Tibial nerve (tissue), 4 donors: ENCODE measurements at regions not wholly inside any gene's neighbourhood (a gene's known extent, or its start where the extent isn't known, plus 50 kb on each side); places are given as distances from the start of the nearest gene placed in this dataset.

Experiments used
- DNase-seq, 2 donors: peaks; one replicate each; pipeline ENCODE4 v3.0.0-alpha.2; 2019; ENCODE audit warnings: low spot score in 2 of 2
- H3K27ac ChIP-seq, 4 donors: fragments of 200-600 bp; sonication (generic) in 3 of 4; one replicate each; pipeline ENCODE4 v1.5.1; 2017 to 2019; ENCODE audit warnings: mild to moderate bottlenecking in 1 of 4
- H3K27me3 ChIP-seq, 2 donors: fragments of 200-600 bp; sonication (generic) in 1 of 2; one replicate each; pipeline versions ENCODE4 v1.5.1 to v1.6.0; 2017 to 2019
- H3K36me3 ChIP-seq, 3 donors: fragments of 200-600 bp; sonication (generic); one replicate each; pipeline ENCODE4 v1.5.1; 2018 to 2019
- H3K4me1 ChIP-seq, 4 donors: fragments of 200-600 bp; sonication (generic) in 3 of 4; one replicate each; pipeline ENCODE4 v1.5.1; 2017 to 2019
- H3K4me3 ChIP-seq, 4 donors: fragments of 200-600 bp; sonication (generic) in 3 of 4; one replicate each; pipeline ENCODE4 v1.5.1; 2017 to 2019; ENCODE audit warnings: mild to moderate bottlenecking in 1 of 4, moderate library complexity in 1 of 4
- H3K9me3 ChIP-seq, 4 donors: fragments of 200-600 bp; sonication (generic) in 3 of 4; one replicate each; pipeline ENCODE4 v1.5.1; 2017 to 2019
- CTCF ChIP-seq, 5 experiments: fragments of 200-600 bp in 3 of 5; fragments of 450-650 bp in 2 of 5; sonication (generic) in 3 of 5; IDR thresholded peaks; one replicate each; pipeline ENCODE4 v1.5.1; 2016 to 2019; ENCODE audit warnings: antibody characterized with exemption in 5 of 5, mild to moderate bottlenecking in 3 of 5, moderate library complexity in 2 of 5
- EP300 ChIP-seq, 2 donors: sonication (generic); formaldehyde crosslinking; IDR thresholded peaks; one replicate each; pipeline ENCODE4 v1.6.1; 2017; ENCODE audit warnings: antibody characterized with exemption in 2 of 2, mild to moderate bottlenecking in 1 of 2
- POLR2A ChIP-seq, 2 donors: fragments of 450-650 bp; IDR thresholded peaks; one replicate each; pipeline ENCODE4 v1.6.1; 2017; ENCODE audit warnings: antibody characterized with exemption in 2 of 2, mild to moderate bottlenecking in 2 of 2, moderate library complexity in 2 of 2
- WGBS, 2 donors: methylation state at CpG; one replicate each; pipeline ENCODE4 v1.1.5; 2018; 5-methylcytosine and 5-hydroxymethylcytosine counted together

GRCh38 chr21:28489821-28490350, 502.8 kb downstream of the LTN1 start:
- Histone ChIP-seq H3K36me3 (no peaks in the 10 kb centered on the region), H3K27ac (peak overlapping the region in 3 of 4 donors; percentile 16 to 80 (median 71))

DNA sequence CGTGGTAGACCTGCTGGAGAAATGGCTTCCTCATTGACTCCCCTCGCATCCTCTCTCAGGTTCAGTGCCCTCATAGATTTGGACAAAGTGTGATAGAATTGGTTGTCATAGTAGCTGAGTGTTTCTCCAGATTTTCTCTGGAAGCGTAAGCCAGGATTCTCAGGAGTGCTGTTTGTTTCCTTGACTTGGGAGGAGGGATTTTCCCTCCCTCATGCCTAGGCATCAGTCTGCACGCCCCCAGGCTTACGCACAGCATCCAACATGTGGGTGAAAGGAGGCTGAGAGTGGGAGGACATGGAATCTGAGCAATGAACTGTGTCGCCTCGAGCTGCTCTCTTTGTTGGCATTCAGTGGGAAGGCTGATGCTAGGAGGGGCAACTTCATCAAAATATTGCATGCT, 503.5 kb downstream of the LTN1 start:
- TF ChIP-seq EP300 (IDR thresholded peaks at IDR 0.05) (peak in 1 of 2 donors; percentile 74), CTCF (IDR thresholded peaks at IDR 0.05) (no peak), POLR2A (IDR thresholded peaks at IDR 0.05) (no peak)
- Histone ChIP-seq H3K4me3 (no peak overlapping the region), H3K27me3 (no peaks in the 10 kb centered on the region), H3K36me3 (no peaks in the 10 kb centered on the region), H3K27ac (peak overlapping the region in 3 of 4 donors; percentile 12 to 80 (median 71)), H3K9me3 (no peaks in the 10 kb centered on the region), H3K4me1 (no peaks in the 10 kb centered on the region)
- 40 to 43% methylated on average over 7 of the region's 7 CpGs for WGBS, 2 donors
- DNase-seq = no peak

More at GRCh38 chr21:28489821-28490350, 502.8 kb downstream of the LTN1 start:
- Histone ChIP-seq H3K27me3 (no peaks in the 10 kb centered on the region), H3K4me3 (no peak overlapping the region), H3K4me1 (no peaks in the 10 kb centered on the region), H3K9me3 (no peaks in the 10 kb centered on the region)
- 76 to 81% methylated on average over 3 of the region's 3 CpGs for WGBS, 2 donors
- DNase-seq = no peak
- TF ChIP-seq POLR2A (IDR thresholded peaks at IDR 0.05) (no peak), EP300 (IDR thresholded peaks at IDR 0.05) (no peak), CTCF (IDR thresholded peaks at IDR 0.05) (no peak)

GRCh38 chr21:28487455-28488070, 505.1 kb downstream of the LTN1 start:
- Histone ChIP-seq H3K27me3 (no peaks in the 10 kb centered on the region), H3K9me3 (no peaks in the 10 kb centered on the region), H3K4me3 (no peak overlapping the region), H3K27ac (peak overlapping the region in 3 of 4 donors; percentile 19 to 80 (median 71)), H3K36me3 (no peaks in the 10 kb centered on the region), H3K4me1 (no peaks in the 10 kb centered on the region)
- WGBS, 2 donors = 68 to 73% methylated on average over 9 of the region's 9 CpGs
- TF ChIP-seq EP300 (IDR thresholded peaks at IDR 0.05) = peak; percentile 62 to 78
- TF ChIP-seq CTCF (IDR thresholded peaks at IDR 0.05) = no peak
- DNase-seq = no peak

DNA sequence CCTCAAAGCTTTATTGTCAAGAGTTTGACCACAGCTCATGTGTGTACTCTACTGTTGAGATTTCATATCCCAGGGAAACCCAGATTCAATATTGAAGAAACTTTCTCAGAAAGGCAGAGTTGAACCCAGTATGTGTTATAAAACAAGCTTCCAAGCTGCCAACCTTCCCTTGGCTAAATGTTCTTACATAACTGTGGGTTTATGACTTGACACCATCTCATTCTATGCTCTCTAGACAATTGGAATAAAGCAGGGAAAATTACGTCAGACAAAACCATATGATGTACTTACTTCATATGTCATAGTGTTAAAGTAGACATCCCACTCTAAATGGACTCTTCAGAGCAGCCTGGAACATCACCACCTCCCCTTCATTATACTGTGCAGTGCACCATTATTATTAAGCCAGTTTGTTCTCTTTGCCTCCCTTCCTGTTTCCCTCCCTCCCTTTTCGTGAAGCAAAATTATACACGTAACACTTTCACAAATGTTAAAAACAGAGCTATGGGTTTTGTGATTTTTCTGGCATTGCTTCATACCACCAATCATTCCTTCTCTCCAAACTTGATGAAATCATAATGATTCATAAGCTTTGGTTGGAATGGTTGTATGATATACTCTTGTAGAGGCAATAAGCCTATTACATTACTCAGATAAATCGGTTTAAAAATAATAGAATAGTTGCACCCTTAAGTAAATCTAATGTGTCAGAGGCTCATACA, 507.2 kb downstream of the LTN1 start:
- Histone ChIP-seq H3K9me3 (no peaks in the 10 kb centered on the region), H3K4me1 (no peaks in the 10 kb centered on the region), H3K36me3 (no peaks in the 10 kb centered on the region), H3K4me3 (no peak overlapping the region), H3K27me3 (no peaks in the 10 kb centered on the region), H3K27ac (peak overlapping the region in 1 of 4 donors; percentile 34)
- TF ChIP-seq EP300 (IDR thresholded peaks at IDR 0.05) (no peak), POLR2A (IDR thresholded peaks at IDR 0.05) (no peak), CTCF (IDR thresholded peaks at IDR 0.05) (no peak)
- DNase-seq = no peak
- WGBS, 2 donors = 82 to 84% methylated on average over 4 of the region's 4 CpGs
